GM21360 (cell line): ENCODE measurements at regions not wholly inside any gene's neighbourhood (a gene's known extent, or its start where the extent isn't known, plus 50 kb on each side); places are given as distances from the start of the nearest gene placed in this dataset.

Source experiments
- ATAC-seq: cut with Tn5 transposase; IDR thresholded peaks from one replicate; pipeline ENCODE4 v1.9.1; 2021; ENCODE audit warnings: mild to moderate bottlenecking, moderate library complexity; ENCODE audit not compliant: unreplicated experiment

GRCh38 chr18:59760212-59760611 is 63.0 kb upstream of the CCBE1 start:
- ATAC-seq: no peak

- no peak for ATAC-seq
Measured at GRCh38 chr18:59758837-59759236, 61.6 kb upstream of the CCBE1 start.

- no peak for ATAC-seq
Measured at GRCh38 chr18:59758106-59758505, 60.9 kb upstream of the CCBE1 start.

- no peak for ATAC-seq
Measured at GRCh38 chr18:59752666-59753065, 55.4 kb upstream of the CCBE1 start.

GRCh38 chr18:59751186-59751585 is 54.0 kb upstream of the CCBE1 start:
- ATAC-seq: no peak

GRCh38 chr18:59748628-59749360 is 51.6 kb upstream of the CCBE1 start:
- no peak for ATAC-seq
